GM18502 (cell line): ENCODE measurements at regions not wholly inside any gene's neighbourhood (a gene's known extent, or its start where the extent isn't known, plus 50 kb on each side); places are given as distances from the start of the nearest gene placed in this dataset.
"Not testable (repeated sequence)": the region's sequence is repeated elsewhere in the genome, so short reads cannot be mapped to it uniquely, and the experiment has no call there.

Experiments
- ATAC-seq: cut with Tn5 transposase; IDR thresholded peaks from one replicate; pipeline ENCODE4 v1.9.1; 2021; ENCODE audit warnings: mild to moderate bottlenecking; ENCODE audit not compliant: unreplicated experiment, poor library complexity

- ATAC-seq: no peak
Measured at GRCh38 chr11:80309301-80309700, 868.5 kb upstream of the TENM4 start.

DNA sequence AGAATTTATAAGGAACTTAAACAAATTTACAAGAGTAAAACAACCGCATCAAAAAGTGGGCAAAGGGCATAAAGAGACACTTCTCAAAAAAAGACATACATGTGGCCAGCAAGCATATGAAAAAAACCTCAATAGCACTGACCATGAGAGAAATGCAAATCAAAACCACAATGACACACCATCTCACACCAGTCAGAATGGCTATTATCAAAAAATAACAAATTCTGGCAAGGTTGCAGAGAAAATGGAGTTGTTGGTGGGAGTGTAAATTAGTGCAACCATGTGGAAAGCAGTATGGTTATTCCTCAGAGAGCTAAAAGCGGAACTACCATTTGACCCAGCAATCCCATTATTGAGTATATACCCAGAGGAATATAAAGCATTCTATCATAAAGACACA is 866.8 kb upstream of the TENM4 start:
- no peak for ATAC-seq

DNA sequence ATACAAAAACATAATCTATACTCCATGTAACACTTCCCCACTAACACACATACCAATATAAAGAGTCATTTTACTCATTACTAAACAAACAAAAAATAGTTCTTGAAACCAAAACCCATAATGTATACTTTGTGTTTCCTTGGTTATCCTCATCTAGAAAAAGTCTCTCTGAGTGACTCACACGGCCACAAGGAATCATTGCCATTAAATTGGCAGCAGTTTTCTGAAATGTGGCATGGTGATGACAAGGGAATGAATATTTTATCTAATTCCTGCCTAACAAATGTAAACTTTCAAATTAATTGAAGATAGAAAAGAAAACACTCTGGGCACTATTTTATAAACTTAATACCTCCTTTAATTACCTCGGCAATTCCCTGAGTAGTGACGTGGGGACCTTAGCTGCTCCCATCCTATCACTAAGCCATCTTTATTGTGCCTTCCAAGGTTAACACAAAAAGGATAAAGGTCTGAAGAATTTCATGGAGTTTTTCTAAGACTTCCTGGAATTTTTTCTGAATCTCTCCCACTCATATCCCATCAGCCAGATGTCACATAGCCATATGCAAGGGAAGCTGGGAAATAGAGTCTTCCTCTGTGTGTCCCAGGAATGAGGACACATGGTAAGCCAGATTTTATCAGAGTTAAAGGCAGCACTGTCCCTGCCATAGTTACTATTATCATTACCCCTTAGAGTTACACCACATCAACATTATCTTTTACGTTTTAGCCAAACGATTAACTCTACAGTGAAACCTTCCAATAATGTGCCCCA is 857.2 kb upstream of the TENM4 start:
- ATAC-seq: no peak

- ATAC-seq: no peak
Measured at GRCh38 chr11:80293293-80293692, 852.5 kb upstream of the TENM4 start.

DNA sequence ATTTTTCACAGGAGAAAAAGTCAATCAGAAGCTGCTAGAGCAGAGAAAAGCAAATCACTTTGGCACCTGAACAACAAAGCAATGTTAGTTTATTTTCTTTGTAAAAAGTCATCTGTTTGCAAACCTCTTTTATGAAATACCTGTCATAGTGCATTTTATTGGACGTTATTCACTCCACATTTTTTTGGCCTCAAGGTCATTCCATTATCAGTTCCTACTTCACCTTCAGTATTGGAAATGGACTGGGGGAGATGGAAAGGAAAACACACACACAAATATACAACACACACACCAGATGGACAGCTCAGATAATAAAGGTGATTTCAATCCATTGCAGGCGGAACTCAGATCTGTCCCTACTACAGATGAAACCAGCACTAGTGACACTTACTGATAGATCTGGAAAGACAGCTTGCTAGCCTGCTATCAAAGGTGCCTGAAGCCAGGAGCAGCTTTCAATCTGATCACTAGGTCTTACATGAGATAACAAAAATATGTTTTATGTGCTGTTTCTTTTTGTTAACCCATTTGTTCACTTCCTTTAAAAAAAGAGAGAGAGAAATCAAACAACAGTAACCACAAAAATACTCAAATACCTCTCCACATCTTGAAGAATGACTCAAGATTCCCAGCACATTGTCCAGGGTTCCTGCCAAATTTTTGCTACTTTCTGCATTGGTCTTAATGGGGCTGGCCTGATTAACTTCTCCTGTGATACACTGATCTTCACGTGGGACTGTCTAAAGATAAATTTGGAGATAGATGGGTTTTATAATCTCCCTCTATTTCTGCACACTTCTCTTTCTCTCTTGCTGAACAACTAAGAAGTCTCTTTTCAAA is 844.3 kb upstream of the TENM4 start:
- ATAC-seq: no peak

DNA sequence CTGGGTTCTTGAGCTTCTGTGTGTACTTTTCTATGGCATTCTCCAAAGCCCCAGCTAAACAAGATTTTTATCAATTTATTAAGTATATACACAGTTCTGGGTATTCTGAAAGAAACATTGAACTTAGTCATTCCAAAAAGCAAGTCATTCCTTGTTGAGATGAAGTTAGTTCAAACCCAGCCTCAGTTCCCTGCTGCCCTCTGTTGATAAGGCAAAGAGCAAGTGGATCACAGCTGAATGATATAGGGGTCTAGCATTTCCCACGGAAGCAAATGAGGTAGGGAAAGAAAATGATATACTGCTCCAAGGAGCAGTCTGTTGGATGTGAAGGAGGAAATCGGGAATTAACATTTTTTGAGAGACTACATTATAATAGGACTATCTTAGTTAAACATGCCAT is 841.8 kb upstream of the TENM4 start:
- ATAC-seq: no peak

DNA sequence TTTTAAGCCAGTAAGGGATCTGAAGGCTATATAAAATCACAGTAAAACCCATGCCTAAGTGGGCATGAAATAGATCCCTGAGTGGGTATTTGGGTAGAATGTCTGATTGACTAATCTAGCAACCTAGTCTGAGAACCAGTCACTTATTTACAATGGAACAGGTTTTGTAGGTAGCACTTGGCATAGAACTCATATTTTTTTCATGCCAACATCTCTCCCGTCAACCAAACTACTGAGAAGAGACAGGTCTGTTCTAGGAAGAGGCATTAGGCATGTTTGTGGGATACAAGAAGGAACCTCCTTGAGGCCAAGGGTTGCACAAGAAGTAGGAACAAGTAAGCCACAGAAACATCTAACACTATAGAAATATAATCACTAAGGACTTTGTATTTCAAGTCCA is 840.4 kb upstream of the TENM4 start:
- no peak for ATAC-seq

GRCh38 chr11:80280737-80281136 is 839.9 kb upstream of the TENM4 start:
- no peak for ATAC-seq

GRCh38 chr11:80261776-80262175 is 820.9 kb upstream of the TENM4 start:
- no peak for ATAC-seq

DNA sequence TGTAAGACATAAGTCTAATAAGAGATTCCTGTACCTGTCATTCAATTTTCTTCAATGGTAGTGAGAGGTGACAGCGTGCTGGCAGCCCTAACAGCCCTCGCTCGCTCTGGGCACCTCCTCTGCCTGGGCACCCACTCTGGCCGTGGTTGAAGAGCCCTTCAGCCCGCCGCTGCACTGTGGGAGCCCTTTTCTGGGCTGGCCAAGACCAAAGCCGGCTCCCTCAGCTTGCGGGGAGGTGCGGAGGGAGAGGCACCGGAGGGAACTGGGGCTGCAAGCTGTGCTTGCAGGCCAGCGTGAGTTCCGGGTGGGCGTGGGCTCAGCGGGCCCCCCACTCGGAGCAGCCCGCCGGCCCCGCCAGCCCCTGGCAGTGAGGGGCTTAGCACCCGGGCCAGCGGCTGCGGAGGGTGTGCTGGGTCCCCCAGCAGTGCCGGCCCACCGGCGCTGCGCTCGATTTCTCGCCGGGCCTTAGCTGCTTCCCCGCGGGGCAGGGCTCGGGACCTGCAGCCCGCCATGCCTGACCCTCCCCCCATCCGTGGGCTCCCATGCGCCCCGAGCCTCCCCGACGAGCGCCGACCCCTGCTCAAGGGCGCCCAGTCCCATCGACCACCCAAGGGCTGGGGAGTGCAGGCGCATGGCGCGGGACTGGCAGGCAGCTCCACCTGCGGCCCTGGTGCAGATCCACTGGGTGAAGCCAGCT is 816.6 kb upstream of the TENM4 start:
- ATAC-seq: not testable (repeated sequence)

DNA sequence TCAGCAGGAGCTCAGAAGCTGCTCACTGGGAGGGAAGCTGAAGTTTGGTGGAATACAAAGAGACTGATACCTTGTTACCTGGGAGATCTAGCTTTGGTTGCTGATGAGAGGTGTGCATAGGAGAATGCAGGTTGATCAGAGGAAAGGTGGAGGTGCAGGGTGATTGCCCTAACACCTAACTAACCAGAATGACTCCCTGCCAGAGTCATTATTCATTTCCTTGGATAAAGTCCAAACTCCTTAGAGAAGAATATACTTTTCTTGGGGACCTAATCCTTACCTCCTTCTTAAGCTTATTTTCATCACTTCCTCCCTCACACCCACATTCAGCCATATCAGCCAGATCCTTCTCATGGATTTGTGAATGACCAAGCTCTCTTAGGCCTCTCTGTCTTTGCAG is 814.2 kb upstream of the TENM4 start:
- ATAC-seq: no peak

DNA sequence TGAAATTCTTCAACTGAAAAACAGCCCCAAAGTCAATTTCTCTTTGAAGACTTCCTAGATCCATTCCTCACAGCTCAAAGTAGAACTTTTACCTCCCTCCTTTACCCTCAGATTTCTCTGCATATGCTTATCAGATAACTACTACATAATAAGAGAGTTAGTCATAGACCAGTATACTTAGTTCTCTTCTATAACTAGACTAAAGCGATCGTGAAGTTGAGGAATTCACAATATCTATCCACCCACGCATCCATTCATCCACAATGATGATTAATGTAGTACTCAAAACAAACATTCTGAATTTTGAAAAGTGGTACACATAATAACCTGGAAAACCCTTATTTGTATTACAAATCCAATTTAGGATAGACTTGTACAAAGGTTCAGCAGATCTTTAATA is 800.9 kb upstream of the TENM4 start:
- no peak for ATAC-seq

DNA sequence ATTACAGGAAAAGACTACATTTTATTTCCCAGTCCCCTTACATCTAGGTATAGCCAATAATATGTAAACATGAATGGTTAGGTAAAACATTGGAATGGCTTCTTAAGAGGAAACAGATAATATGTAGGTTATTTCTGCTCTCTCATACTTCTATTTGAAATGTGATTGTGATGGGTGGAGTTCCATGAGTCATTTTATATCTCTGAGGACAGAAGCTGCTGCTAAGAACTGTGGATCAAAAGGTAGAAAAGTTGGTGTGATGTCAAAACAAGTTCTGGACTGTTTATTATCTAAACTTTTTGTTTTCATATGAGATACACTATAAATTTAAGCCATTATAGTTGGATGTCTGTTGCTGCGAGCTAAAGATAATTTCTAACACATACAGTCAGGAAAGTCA is 799.4 kb upstream of the TENM4 start:
- ATAC-seq: no peak

DNA sequence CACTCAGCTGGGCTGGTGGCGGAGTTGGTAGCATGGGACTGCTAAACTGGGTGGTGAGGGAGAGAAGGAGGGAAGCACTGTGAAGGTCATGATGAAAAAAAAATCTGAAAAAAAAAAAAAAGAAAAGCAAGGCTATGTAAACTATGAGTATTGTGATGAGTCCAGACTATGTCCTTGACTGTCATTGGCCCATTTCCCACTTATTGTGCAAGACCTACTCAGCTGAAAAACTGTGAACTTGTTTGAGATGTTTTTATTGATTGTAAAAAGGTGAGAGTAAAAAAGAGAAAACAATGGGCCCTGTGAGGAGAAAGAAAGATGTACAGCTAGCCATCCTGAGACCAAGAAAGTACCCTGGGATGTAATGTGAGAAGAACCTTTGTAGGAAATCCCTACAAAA is 798.4 kb upstream of the TENM4 start:
- no peak for ATAC-seq

DNA sequence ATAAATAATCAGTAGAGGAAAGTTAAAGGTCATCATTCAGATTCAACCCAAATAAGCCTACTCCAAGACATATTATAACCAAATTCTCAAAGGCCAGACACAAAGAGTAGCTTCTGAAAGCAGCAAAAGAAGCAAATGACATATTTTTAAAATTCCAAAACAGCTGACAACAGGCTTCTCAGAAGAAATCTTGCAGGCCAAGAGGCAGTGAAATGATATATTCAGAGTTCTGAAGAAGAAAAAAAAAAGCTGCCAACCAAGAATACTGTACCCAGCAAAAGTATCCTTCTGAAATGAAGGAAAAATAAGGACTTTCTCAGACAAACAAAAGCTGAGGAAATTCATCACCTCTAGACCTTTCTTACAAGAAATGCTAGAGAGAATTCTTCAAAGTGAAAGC is 787.1 kb upstream of the TENM4 start:
- ATAC-seq: no peak

- ATAC-seq: no peak
Measured at GRCh38 chr11:80214413-80214812, 773.6 kb upstream of the TENM4 start.

- ATAC-seq: no peak
Measured at GRCh38 chr11:80211673-80212072, 770.8 kb upstream of the TENM4 start.

GRCh38 chr11:80204021-80204420 is 763.2 kb upstream of the TENM4 start:
- ATAC-seq: no peak

GRCh38 chr11:80196932-80197554 is 756.2 kb upstream of the TENM4 start:
- no peak for ATAC-seq

DNA sequence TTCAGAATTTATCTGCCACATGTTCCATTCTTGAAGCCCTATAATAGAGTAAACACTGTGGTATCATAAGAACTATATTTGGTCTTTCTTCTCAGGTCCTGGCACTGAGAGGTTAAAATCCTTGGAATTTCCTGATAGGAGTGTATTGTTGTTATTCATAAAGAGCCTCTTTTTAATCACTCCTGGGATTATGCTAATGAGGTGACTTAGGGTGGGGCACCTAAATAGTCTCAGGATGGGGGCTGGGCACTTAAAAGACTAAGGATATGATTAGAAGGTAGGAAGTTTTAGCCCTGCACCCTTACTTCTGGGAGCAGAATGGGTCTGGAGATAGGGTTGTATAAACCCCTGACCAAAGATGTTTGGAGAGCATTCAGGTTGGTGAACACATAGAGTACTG is 755.2 kb upstream of the TENM4 start:
- no peak for ATAC-seq

GRCh38 chr11:80194625-80195024 is 753.8 kb upstream of the TENM4 start:
- no peak for ATAC-seq
